ENCODE measurements at regions not wholly inside any gene's neighbourhood (a gene's known extent, or its start where the extent isn't known, plus 50 kb on each side); places are given as distances from the start of the nearest gene placed in this dataset.

DNA sequence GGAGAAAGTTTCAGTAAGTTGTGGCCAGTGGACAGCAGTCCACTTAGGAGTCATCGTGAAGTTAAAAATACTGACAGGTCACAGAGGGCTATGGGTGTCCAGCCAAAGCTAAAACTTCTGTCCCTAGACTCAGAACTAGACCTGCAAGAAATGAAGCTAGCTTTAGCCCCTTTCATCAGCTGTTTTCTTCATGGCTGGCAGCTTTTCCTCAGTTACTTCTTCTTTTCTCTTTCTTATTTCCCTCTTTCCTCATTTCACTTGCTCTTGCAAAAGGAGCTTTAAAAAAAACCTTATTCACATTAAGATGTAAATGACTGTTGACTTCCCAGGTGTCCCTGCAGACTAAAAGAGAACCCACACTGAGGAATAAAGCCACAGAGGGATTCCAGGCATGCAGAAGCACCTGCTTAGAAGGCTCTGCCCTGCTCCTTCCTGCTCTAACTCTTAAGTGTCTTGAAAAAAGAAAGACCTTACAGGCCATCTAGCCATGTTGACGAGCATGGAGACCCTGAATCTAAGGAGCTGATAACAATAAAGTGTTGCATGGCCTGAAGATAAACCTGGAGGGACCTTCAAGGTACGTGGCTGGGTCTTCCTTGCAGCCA is 69.7 kb upstream of the CCND2 start:
- Histone ChIP-seq H3K9me1 (replicated peaks; ENCODE audit: control insufficient read depth, extremely low read depth, insufficient read depth, low read length) (no peaks in the 10 kb centered on the region), H3K9ac (replicated peaks; ENCODE audit: extremely low read depth, insufficient read depth, low read length) (no peak overlapping the region), H3K79me2 (ENCODE audit: control insufficient read depth, insufficient read depth, low read length) (no peaks in the 10 kb centered on the region), H3K9me3 (replicated peaks; ENCODE audit: control insufficient read depth, insufficient read depth, low read length) (no peaks in the 10 kb centered on the region), H3K4me3 (replicated peaks in 1 of 3; ENCODE audit: insufficient read depth in 1 of 3, low read depth in 1 of 3, low read length in 3 of 3) (no peak overlapping the region), H3K36me3 (ENCODE audit: control insufficient read depth in 2 of 2, extremely low read depth in 1 of 2, insufficient read depth in 2 of 2, low read length in 2 of 2) (no peaks in the 10 kb centered on the region), H2AFZ (ENCODE audit: low read depth, low read length) (no peak overlapping the region), H3K27ac (ENCODE audit: insufficient read depth, low read depth, low read length) (no peak overlapping the region), H3K4me2 (ENCODE audit: insufficient read depth, low read length) (no peak overlapping the region), H3K27me3 (ENCODE audit: control insufficient read depth in 2 of 2, insufficient read depth in 2 of 2, low read length in 2 of 2) (peaks cover 1 to 5% of the 10 kb centered on the region in 2 experiments), H3K4me1 (ENCODE audit: control insufficient read depth, extremely low read depth, insufficient read depth, low read length) (no peaks in the 10 kb centered on the region), H4K20me1 (replicated peaks; ENCODE audit: control insufficient read depth, extremely low read depth, insufficient read depth, low read length) (no peaks in the 10 kb centered on the region)
- no TSS peak for BruUV-seq (replicated peaks)
- TF ChIP-seq JUN (IDR thresholded peaks at IDR 0.05; ENCODE audit: borderline replicate concordance, insufficient read depth, insufficient read length, low read depth), result no peak
- TF ChIP-seq, protein P1, sequence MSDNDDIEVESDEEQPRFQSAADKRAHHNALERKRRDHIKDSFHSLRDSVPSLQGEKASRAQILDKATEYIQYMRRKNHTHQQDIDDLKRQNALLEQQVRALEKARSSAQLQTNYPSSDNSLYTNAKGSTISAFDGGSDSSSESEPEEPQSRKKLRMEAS (IDR thresholded peaks at IDR 0.05; ENCODE audit: insufficient read depth, insufficient read length), result no peak
- TF ChIP-seq POLR2A (IDR thresholded peaks at IDR 0.05; ENCODE audit: low read depth, low read length), result no peak
- TF ChIP-seq FOS (IDR thresholded peaks at IDR 0.05; ENCODE audit: borderline replicate concordance, insufficient read depth, low read length), result no peak
- no peak for TF ChIP-seq MYC (IDR thresholded peaks at IDR 0.05; ENCODE audit: low read depth, low read length)
- no peak for TF ChIP-seq POLR2AphosphoS5 (IDR thresholded peaks at IDR 0.05; ENCODE audit: insufficient read depth, low read depth, low read length)
- TF ChIP-seq EZH2 (IDR thresholded peaks at IDR 0.05; ENCODE audit: borderline replicate concordance, low read depth, low read length, severe bottlenecking), result no peak
- intact Hi-C loops (cut with micrococcal nuclease) (no loop called here), dilution Hi-C loops (cut with MboI; ENCODE audit: extremely low pct_ligation_motif_present, low sequenced_read_pairs) (no loop called here)
- FAIRE-seq, result no peak
- DNase-seq (ENCODE audit: low read depth, low spot score), result no peak
- CTCF ChIA-PET, result interaction anchor here (1.0 to 1.9 kb wide), 5 partner anchors 13 to 73 kb away, joined by 3 to 4 read pairs (median 3); no protein-coding TSS in a partner anchor
- POLR2A ChIA-PET, result no interaction called here

DNA sequence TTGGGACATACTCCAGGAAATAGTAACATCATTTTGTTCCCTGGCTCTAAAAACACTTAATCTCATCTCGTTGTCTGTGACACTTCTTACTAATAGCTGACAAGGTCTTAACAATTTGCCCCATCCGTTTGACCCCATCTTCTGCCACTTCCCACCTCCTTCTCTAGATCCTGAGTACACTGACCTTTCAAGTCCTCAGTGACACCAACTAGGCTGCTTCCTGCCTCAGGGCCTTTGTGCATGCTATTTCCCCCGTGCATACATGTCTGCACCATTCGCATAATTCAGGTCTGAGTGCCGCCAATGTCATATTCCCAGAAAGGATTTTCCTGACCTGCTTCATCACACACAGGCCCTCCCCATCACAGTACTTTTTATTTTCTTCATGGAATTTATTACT is 70.6 kb upstream of the CCND2 start:
- Histone ChIP-seq H3K4me2 (ENCODE audit: insufficient read depth, low read length) (no peak overlapping the region), H3K79me2 (ENCODE audit: control insufficient read depth, insufficient read depth, low read length) (no peaks in the 10 kb centered on the region), H3K36me3 (ENCODE audit: control insufficient read depth in 2 of 2, extremely low read depth in 1 of 2, insufficient read depth in 2 of 2, low read length in 2 of 2) (no peaks in the 10 kb centered on the region), H3K27me3 (ENCODE audit: control insufficient read depth in 2 of 2, insufficient read depth in 2 of 2, low read length in 2 of 2) (peaks cover 1 to 5% of the 10 kb centered on the region in 2 experiments), H3K27ac (ENCODE audit: insufficient read depth, low read depth, low read length) (no peak overlapping the region), H3K4me3 (replicated peaks in 1 of 3; ENCODE audit: insufficient read depth in 1 of 3, low read depth in 1 of 3, low read length in 3 of 3) (no peak overlapping the region), H3K4me1 (ENCODE audit: control insufficient read depth, extremely low read depth, insufficient read depth, low read length) (no peaks in the 10 kb centered on the region), H4K20me1 (replicated peaks; ENCODE audit: control insufficient read depth, extremely low read depth, insufficient read depth, low read length) (no peaks in the 10 kb centered on the region), H3K9me3 (replicated peaks; ENCODE audit: control insufficient read depth, insufficient read depth, low read length) (no peaks in the 10 kb centered on the region), H3K9ac (replicated peaks; ENCODE audit: extremely low read depth, insufficient read depth, low read length) (no peak overlapping the region), H2AFZ (ENCODE audit: low read depth, low read length) (no peak overlapping the region), H3K9me1 (replicated peaks; ENCODE audit: control insufficient read depth, extremely low read depth, insufficient read depth, low read length) (no peaks in the 10 kb centered on the region)
- no peak for DNase-seq (ENCODE audit: low read depth, low spot score)
- TF ChIP-seq POLR2AphosphoS5 (IDR thresholded peaks at IDR 0.05; ENCODE audit: insufficient read depth, low read depth, low read length) (no peak), GATA2 (IDR thresholded peaks at IDR 0.05; ENCODE audit: insufficient read depth, insufficient read length, low read depth, low read length) (no peak), EZH2 (IDR thresholded peaks at IDR 0.05; ENCODE audit: borderline replicate concordance, low read depth, low read length, severe bottlenecking) (no peak), FOS (IDR thresholded peaks at IDR 0.05; ENCODE audit: borderline replicate concordance, insufficient read depth, low read length) (no peak), JUN (IDR thresholded peaks at IDR 0.05; ENCODE audit: borderline replicate concordance, insufficient read depth, insufficient read length, low read depth) (no peak), MYC (IDR thresholded peaks at IDR 0.05; ENCODE audit: low read depth, low read length) (no peak), POLR2A (IDR thresholded peaks at IDR 0.05; ENCODE audit: low read depth, low read length) (no peak)
- TF ChIP-seq, protein P2, sequence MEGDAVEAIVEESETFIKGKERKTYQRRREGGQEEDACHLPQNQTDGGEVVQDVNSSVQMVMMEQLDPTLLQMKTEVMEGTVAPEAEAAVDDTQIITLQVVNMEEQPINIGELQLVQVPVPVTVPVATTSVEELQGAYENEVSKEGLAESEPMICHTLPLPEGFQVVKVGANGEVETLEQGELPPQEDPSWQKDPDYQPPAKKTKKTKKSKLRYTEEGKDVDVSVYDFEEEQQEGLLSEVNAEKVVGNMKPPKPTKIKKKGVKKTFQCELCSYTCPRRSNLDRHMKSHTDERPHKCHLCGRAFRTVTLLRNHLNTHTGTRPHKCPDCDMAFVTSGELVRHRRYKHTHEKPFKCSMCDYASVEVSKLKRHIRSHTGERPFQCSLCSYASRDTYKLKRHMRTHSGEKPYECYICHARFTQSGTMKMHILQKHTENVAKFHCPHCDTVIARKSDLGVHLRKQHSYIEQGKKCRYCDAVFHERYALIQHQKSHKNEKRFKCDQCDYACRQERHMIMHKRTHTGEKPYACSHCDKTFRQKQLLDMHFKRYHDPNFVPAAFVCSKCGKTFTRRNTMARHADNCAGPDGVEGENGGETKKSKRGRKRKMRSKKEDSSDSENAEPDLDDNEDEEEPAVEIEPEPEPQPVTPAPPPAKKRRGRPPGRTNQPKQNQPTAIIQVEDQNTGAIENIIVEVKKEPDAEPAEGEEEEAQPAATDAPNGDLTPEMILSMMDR (IDR thresholded peaks at IDR 0.05; ENCODE audit: extremely low read depth in 1 of 2, insufficient read depth in 1 of 2, low read depth in 1 of 2, low read length in 2 of 2), result no peak
- TF ChIP-seq, protein P1 (IDR thresholded peaks at IDR 0.05; ENCODE audit: insufficient read depth, insufficient read length), result no peak
- no peak for FAIRE-seq
- ChIA-PET POLR2A (no interaction called here), CTCF (interaction anchor here (1.0 to 1.2 kb wide), 2 partner anchors 12 to 47 kb away, joined by 3 read pairs; no protein-coding TSS in a partner anchor)
- no TSS peak for BruUV-seq (replicated peaks)
- intact Hi-C loops (cut with micrococcal nuclease), result no loop called here
- dilution Hi-C loops (cut with MboI; ENCODE audit: extremely low pct_ligation_motif_present, low sequenced_read_pairs), result no loop called here

Data from endothelial cell of umbilical vein (primary cell).